ENCODE measurements at regions not wholly inside any gene's neighbourhood (a gene's known extent, or its start where the extent isn't known, plus 50 kb on each side); places are given as distances from the start of the nearest gene placed in this dataset.

DNA sequence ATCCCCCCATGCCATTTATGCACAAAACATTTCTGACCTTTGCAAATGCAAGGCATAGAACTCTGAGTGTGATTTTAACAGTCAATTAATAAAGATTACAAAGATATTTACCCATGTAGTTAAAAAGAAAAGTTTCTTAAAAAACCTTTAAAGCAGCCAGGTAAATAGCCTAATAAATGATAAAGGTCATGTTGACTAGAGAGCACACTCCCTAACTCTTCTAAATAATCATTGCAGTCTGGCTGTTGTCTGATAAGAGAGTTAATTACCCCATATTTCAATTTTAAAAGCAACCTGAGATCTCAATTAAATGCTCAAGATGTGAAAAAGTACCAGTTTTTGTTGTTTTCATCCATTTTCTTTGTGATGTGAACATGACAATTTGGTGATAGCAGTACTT is 291.5 kb upstream of the SMIM31 start:
- Histone ChIP-seq H3K27ac (ENCODE audit: low read length) (no peak overlapping the region), H3F3A (ENCODE audit: insufficient read depth, low read length, poor library complexity, severe bottlenecking) (no peaks in the 10 kb centered on the region), H3K4me3 (ENCODE audit: low read length) (no peak overlapping the region), H3K4me2 (ENCODE audit: low read length) (no peak overlapping the region), H3K36me3 (ENCODE audit: insufficient read depth, low read length) (no peaks in the 10 kb centered on the region), H2AFZ (ENCODE audit: low read depth, low read length) (no peak overlapping the region), H3K79me2 (replicated peaks; ENCODE audit: insufficient read depth, low read length) (no peaks in the 10 kb centered on the region), H3K27me3 (ENCODE audit: insufficient read depth, low read depth, low read length) (no peaks in the 10 kb centered on the region), H3K9ac (ENCODE audit: low read length) (no peak overlapping the region), H4K20me1 (ENCODE audit: insufficient read depth) (no peaks in the 10 kb centered on the region), H3K9me3 (ENCODE audit: low read length) (no peaks in the 10 kb centered on the region), H3K9me2 (ENCODE audit: insufficient read depth, low read length) (no peaks in the 10 kb centered on the region)
- no peak for TF ChIP-seq POLR2AphosphoS5 (IDR thresholded peaks at IDR 0.05)
- TF ChIP-seq, protein P1, sequence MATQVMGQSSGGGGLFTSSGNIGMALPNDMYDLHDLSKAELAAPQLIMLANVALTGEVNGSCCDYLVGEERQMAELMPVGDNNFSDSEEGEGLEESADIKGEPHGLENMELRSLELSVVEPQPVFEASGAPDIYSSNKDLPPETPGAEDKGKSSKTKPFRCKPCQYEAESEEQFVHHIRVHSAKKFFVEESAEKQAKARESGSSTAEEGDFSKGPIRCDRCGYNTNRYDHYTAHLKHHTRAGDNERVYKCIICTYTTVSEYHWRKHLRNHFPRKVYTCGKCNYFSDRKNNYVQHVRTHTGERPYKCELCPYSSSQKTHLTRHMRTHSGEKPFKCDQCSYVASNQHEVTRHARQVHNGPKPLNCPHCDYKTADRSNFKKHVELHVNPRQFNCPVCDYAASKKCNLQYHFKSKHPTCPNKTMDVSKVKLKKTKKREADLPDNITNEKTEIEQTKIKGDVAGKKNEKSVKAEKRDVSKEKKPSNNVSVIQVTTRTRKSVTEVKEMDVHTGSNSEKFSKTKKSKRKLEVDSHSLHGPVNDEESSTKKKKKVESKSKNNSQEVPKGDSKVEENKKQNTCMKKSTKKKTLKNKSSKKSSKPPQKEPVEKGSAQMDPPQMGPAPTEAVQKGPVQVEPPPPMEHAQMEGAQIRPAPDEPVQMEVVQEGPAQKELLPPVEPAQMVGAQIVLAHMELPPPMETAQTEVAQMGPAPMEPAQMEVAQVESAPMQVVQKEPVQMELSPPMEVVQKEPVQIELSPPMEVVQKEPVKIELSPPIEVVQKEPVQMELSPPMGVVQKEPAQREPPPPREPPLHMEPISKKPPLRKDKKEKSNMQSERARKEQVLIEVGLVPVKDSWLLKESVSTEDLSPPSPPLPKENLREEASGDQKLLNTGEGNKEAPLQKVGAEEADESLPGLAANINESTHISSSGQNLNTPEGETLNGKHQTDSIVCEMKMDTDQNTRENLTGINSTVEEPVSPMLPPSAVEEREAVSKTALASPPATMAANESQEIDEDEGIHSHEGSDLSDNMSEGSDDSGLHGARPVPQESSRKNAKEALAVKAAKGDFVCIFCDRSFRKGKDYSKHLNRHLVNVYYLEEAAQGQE (IDR thresholded peaks at IDR 0.05; ENCODE audit: borderline replicate concordance) = no peak

DNA sequence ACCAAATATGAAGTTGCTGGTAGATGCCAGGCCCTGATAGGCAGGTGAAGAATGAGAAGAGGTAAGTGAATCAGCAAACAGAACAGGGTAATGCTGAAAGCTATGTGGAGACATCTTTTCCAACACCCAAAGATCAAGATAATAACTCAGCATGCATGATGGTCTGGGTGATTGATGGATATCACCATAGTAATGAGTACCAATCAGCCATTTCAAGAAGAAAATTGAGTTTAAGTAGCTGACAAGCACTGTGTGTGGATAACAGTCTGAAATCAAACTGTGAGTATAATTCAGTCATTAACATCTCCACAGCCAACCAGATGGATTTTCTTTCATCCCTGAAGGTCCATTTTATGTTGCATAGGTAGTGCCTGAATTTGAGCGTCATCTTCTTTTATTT is 289.6 kb upstream of the SMIM31 start:
- Histone ChIP-seq H3K9ac (ENCODE audit: low read length) (no peak overlapping the region), H4K20me1 (ENCODE audit: insufficient read depth) (no peaks in the 10 kb centered on the region), H3K27ac (ENCODE audit: low read length) (peak overlapping the region; percentile 28), H2AFZ (ENCODE audit: low read depth, low read length) (no peak overlapping the region), H3K36me3 (ENCODE audit: insufficient read depth, low read length) (no peaks in the 10 kb centered on the region), H3F3A (ENCODE audit: insufficient read depth, low read length, poor library complexity, severe bottlenecking) (no peaks in the 10 kb centered on the region), H3K4me3 (ENCODE audit: low read length) (peak overlapping the region; percentile 3), H3K9me3 (ENCODE audit: low read length) (no peaks in the 10 kb centered on the region), H3K4me2 (ENCODE audit: low read length) (no peak overlapping the region), H3K79me2 (replicated peaks; ENCODE audit: insufficient read depth, low read length) (no peaks in the 10 kb centered on the region), H3K9me2 (ENCODE audit: insufficient read depth, low read length) (no peaks in the 10 kb centered on the region), H3K27me3 (ENCODE audit: insufficient read depth, low read depth, low read length) (no peaks in the 10 kb centered on the region)
- TF ChIP-seq RAD21 (conservative IDR thresholded peaks at IDR 0.05) (peak; percentile 10), EZH2 (IDR thresholded peaks at IDR 0.05; ENCODE audit: borderline replicate concordance, insufficient read depth, low read length, poor library complexity, severe bottlenecking) (no peak), TAF1 (IDR thresholded peaks at IDR 0.05; ENCODE audit: low read depth) (no peak), POLR2AphosphoS5 (IDR thresholded peaks at IDR 0.05) (peak; percentile 84), SMC3 (conservative IDR thresholded peaks at IDR 0.05; ENCODE audit: poor library complexity) (no peak), EP300 (conservative IDR thresholded peaks at IDR 0.05; ENCODE audit: poor library complexity, severe bottlenecking) (peak; percentile 95), MXI1 (conservative IDR thresholded peaks at IDR 0.05; ENCODE audit: poor library complexity, severe bottlenecking) (no peak)
- TF ChIP-seq, protein P2, sequence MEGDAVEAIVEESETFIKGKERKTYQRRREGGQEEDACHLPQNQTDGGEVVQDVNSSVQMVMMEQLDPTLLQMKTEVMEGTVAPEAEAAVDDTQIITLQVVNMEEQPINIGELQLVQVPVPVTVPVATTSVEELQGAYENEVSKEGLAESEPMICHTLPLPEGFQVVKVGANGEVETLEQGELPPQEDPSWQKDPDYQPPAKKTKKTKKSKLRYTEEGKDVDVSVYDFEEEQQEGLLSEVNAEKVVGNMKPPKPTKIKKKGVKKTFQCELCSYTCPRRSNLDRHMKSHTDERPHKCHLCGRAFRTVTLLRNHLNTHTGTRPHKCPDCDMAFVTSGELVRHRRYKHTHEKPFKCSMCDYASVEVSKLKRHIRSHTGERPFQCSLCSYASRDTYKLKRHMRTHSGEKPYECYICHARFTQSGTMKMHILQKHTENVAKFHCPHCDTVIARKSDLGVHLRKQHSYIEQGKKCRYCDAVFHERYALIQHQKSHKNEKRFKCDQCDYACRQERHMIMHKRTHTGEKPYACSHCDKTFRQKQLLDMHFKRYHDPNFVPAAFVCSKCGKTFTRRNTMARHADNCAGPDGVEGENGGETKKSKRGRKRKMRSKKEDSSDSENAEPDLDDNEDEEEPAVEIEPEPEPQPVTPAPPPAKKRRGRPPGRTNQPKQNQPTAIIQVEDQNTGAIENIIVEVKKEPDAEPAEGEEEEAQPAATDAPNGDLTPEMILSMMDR (IDR thresholded peaks at IDR 0.05; ENCODE audit: poor library complexity, severe bottlenecking) = no peak
- TF ChIP-seq, protein P1 (IDR thresholded peaks at IDR 0.05; ENCODE audit: borderline replicate concordance) = peak; percentile 27
